Neural cell (in vitro differentiated cells): ENCODE measurements at regions not wholly inside any gene's neighbourhood (a gene's known extent, or its start where the extent isn't known, plus 50 kb on each side); places are given as distances from the start of the nearest gene placed in this dataset.

Experiments
- POLR2AphosphoS5 ChIP-seq: IDR thresholded peaks from 2 replicates; pipeline ENCODE4 v1.6.1; 2012
- TF ChIP-seq, protein P1 (sequence below): fragments of 450-650 bp; IDR thresholded peaks from 2 replicates; pipeline ENCODE4 v1.5.1; 2014; ENCODE audit warnings: antibody characterized with exemption, mild to moderate bottlenecking, moderate library complexity; ENCODE audit not compliant: poor library complexity, severe bottlenecking

DNA sequence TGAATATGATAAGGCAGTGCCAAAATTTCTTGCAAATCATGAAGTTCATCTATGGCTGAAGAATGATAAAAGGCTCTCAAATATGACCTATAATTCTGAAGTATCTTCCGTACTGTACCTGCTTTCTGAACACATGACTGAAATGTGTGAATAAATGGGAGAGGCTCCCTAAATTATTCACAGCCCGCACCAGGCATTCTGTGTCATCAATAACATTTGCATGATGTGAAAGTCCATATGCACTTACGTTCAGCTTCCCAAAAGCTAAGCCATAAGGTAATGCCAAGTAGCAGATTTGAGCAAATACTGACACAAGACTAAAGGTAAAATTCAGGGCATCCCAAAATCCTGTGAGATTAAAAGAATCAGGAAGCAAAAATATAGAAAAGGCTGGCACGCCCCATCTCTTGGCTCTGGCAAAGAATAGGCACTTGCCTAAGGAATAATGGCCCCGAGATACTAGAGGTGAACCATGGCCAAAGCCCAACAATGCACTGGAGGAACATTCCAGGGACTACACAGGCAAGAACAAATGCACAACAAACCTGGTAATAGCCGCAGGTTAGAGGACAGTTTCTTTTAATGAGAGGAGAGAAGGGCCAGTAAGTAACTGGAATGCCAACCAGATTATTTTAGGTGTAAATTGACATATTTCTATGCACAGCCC is 280.5 kb downstream of the IPMK start:
- TF ChIP-seq, protein P1, sequence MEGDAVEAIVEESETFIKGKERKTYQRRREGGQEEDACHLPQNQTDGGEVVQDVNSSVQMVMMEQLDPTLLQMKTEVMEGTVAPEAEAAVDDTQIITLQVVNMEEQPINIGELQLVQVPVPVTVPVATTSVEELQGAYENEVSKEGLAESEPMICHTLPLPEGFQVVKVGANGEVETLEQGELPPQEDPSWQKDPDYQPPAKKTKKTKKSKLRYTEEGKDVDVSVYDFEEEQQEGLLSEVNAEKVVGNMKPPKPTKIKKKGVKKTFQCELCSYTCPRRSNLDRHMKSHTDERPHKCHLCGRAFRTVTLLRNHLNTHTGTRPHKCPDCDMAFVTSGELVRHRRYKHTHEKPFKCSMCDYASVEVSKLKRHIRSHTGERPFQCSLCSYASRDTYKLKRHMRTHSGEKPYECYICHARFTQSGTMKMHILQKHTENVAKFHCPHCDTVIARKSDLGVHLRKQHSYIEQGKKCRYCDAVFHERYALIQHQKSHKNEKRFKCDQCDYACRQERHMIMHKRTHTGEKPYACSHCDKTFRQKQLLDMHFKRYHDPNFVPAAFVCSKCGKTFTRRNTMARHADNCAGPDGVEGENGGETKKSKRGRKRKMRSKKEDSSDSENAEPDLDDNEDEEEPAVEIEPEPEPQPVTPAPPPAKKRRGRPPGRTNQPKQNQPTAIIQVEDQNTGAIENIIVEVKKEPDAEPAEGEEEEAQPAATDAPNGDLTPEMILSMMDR, result no peak
- no peak for TF ChIP-seq POLR2AphosphoS5
